Stimulated activated naive B cell treated with anti-CD40 and anti-IgM and Interleukin-4, amounts not matched to agents 10 μg/mL and 1 μg/mL and 100 μg/mL, for 72 hours (primary cell): ENCODE measurements at regions not wholly inside any gene's neighbourhood (a gene's known extent, or its start where the extent isn't known, plus 50 kb on each side); places are given as distances from the start of the nearest gene placed in this dataset.

Experiments
- ATAC-seq, 2 donors: fragments of 150-1000 bp; cut with Tn5 transposase; replicated peaks; 2 replicates each; pipeline ENCODE4 v1.10.0; 2021; ENCODE audit warnings: moderate library complexity in 1 of 2
- DNase-seq: peaks from one replicate; pipeline ENCODE4 v3.0.0; 2021
- H3K27ac Mint-ChIP-seq: one replicate; pipeline ENCODE4 v1.8.0; 2022; ENCODE audit warnings: mild to moderate bottlenecking, mixed read lengths
- H3K27me3 Mint-ChIP-seq, 2 donors: one replicate each; pipeline ENCODE4 v1.8.0; 2022; ENCODE audit warnings: mixed read lengths in 2 of 2
- H3K36me3 Mint-ChIP-seq, 2 donors: one replicate each; pipeline ENCODE4 v1.8.0; 2022; ENCODE audit warnings: mixed read lengths in 2 of 2, mild to moderate bottlenecking in 1 of 2
- H3K4me1 Mint-ChIP-seq, 2 donors: one replicate each; pipeline ENCODE4 v1.8.0; 2022; ENCODE audit warnings: mixed read lengths in 2 of 2, mild to moderate bottlenecking in 1 of 2
- H3K4me3 Mint-ChIP-seq, 2 donors: one replicate each; pipeline ENCODE4 v1.8.0; 2022; ENCODE audit warnings: mild to moderate bottlenecking in 2 of 2, mixed read lengths in 2 of 2, moderate library complexity in 1 of 2
- H3K9me3 Mint-ChIP-seq, 2 donors: one replicate each; pipeline ENCODE4 v1.8.0; 2022; ENCODE audit warnings: mixed read lengths in 2 of 2, mild to moderate bottlenecking in 1 of 2

DNA sequence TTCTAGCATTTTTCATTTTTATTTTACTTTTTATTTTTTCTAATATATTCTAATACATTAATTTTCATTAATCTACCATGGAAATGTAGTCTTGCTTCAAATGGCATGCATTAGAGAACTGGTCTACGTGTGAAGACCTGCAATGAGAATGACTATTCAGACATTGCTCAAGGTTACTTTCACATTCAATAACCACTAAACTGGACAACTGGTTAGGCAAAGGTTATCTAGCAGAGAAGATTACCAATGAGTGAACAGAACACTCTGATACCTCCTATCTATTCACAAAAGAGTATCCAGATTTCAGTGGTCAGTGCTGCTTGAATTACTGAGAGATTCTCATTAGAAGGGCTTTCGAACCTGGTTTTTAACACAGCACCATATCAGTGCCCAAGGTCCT is 58.9 kb upstream of the ARHGAP24 start:
- no peak overlapping the region for H3K27ac Mint-ChIP-seq
- peaks cover 0 to 6% of the 10 kb centered on the region in 2 donors for H3K27me3 Mint-ChIP-seq
- peaks cover 0 to 4% of the 10 kb centered on the region in 2 donors for H3K36me3 Mint-ChIP-seq
- H3K4me3 Mint-ChIP-seq, result no peak overlapping the region
- peaks cover 14 to 17% of the 10 kb centered on the region in 2 donors for H3K4me1 Mint-ChIP-seq
- peaks cover 3 to 6% of the 10 kb centered on the region in 2 donors for H3K9me3 Mint-ChIP-seq
- no peak for DNase-seq
- no peak for ATAC-seq

GRCh38 chr4:85419103-85419502 is 55.8 kb upstream of the ARHGAP24 start:
- no peak for ATAC-seq
- Mint-ChIP-seq H3K36me3 (peaks cover 0 to 4% of the 10 kb centered on the region in 2 donors), H3K9me3 (peaks cover 3 to 6% of the 10 kb centered on the region in 2 donors), H3K27me3 (peaks cover 0 to 3% of the 10 kb centered on the region in 2 donors), H3K4me3 (no peak overlapping the region), H3K27ac (no peak overlapping the region), H3K4me1 (peaks cover 20 to 25% of the 10 kb centered on the region in 2 donors)
- no peak for DNase-seq

DNA sequence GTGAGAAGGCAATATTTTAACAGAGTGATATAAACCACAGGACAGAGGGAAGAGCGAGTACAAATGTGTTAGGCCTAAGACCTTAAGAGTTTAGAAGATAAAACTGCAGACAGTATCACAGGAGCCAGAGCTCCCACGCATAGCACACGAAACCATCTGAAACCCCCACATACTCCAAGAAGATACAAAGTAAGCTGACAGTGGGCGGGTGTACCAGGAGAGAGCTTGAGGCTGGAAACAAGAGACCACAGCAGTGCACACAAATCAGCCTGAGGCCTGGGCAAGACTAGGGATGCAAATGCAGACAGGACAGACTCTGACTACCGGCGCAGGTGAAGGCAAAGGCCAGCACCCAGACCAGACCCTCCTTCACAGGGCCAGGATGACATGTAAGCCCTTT is 54.1 kb upstream of the ARHGAP24 start:
- Mint-ChIP-seq H3K27me3 (no peaks in the 10 kb centered on the region), H3K4me3 (no peak overlapping the region), H3K27ac (peak overlapping the region; percentile 45), H3K36me3 (peaks cover 0 to 4% of the 10 kb centered on the region in 2 donors), H3K4me1 (peaks cover 20 to 25% of the 10 kb centered on the region in 2 donors), H3K9me3 (peaks cover 3 to 6% of the 10 kb centered on the region in 2 donors)
- peak in 1 of 2 donors; percentile 34 for ATAC-seq
- no peak for DNase-seq

DNA sequence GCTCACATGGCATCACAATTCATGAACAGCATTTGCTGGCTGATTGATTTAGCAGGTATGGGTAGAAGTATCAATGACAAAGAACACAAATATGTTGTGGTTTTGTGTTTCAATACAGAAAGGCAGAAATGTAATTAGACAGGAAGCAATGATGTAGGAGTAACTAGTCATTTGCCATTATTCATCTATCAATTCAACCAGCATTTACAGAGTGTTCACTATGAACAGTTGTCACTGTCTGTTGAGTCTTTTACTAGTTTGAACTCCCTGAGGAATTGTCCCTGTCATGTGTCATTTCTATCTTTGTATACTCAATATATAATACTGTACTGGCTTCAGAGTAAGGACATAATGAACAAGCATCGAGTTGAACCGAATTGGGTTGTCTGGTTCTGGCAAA is 51.5 kb upstream of the ARHGAP24 start:
- Mint-ChIP-seq H3K27me3 (no peaks in the 10 kb centered on the region), H3K27ac (no peak overlapping the region), H3K9me3 (peaks cover 3 to 6% of the 10 kb centered on the region in 2 donors), H3K4me3 (no peak overlapping the region), H3K4me1 (peaks cover 17 to 22% of the 10 kb centered on the region in 2 donors), H3K36me3 (peaks cover 0 to 4% of the 10 kb centered on the region in 2 donors)
- ATAC-seq, result peak; percentile 41 to 80
- no peak for DNase-seq
